ENCODE measurements at regions not wholly inside any gene's neighbourhood (a gene's known extent, or its start where the extent isn't known, plus 50 kb on each side); places are given as distances from the start of the nearest gene placed in this dataset.
"Not testable (repeated sequence)": the region's sequence is repeated elsewhere in the genome, so short reads cannot be mapped to it uniquely, and the experiment has no call there.

GRCh38 chr12:116452975-116453374 lies 106.2 kb upstream of the MAP1LC3B2 start:
- not testable (repeated sequence) for H3K36me3 ChIP-seq (ENCODE audit: control insufficient read depth, insufficient read depth, low read length); H3K9me3 ChIP-seq (ENCODE audit: control insufficient read depth, low read length); H3K27me3 ChIP-seq (ENCODE audit: control insufficient read depth, insufficient read depth, low read length); H3K9ac ChIP-seq (ENCODE audit: low read length); H3K4me3 ChIP-seq (ENCODE audit: low read length)
- peaks cover 25% of the 10 kb centered on the region for H3K4me1 ChIP-seq (ENCODE audit: control insufficient read depth, insufficient read depth, low read length)

- no peak overlapping the region for H3K9ac ChIP-seq (ENCODE audit: low read length)
- H3K27me3 ChIP-seq (ENCODE audit: control insufficient read depth, insufficient read depth, low read length) = peaks cover 8% of the 10 kb centered on the region
- H3K9me3 ChIP-seq (ENCODE audit: control insufficient read depth, low read length) = no peaks in the 10 kb centered on the region
Observed at GRCh38 chr12:116453631-116454030, 105.5 kb upstream of the MAP1LC3B2 start.

GRCh38 chr12:116454076-116454475 lies 105.1 kb upstream of the MAP1LC3B2 start:
- Histone ChIP-seq H3K27me3 (ENCODE audit: control insufficient read depth, insufficient read depth, low read length) (peaks cover 8% of the 10 kb centered on the region), H3K4me3 (ENCODE audit: low read length) (no peak overlapping the region), H3K9me3 (ENCODE audit: control insufficient read depth, low read length) (no peaks in the 10 kb centered on the region), H3K9ac (ENCODE audit: low read length) (no peak overlapping the region), H3K4me1 (ENCODE audit: control insufficient read depth, insufficient read depth, low read length) (peaks cover 25% of the 10 kb centered on the region), H3K36me3 (ENCODE audit: control insufficient read depth, insufficient read depth, low read length) (no peaks in the 10 kb centered on the region)

More at GRCh38 chr12:116453631-116454030, 105.5 kb upstream of the MAP1LC3B2 start:
- Histone ChIP-seq H3K36me3 (ENCODE audit: control insufficient read depth, insufficient read depth, low read length) (no peaks in the 10 kb centered on the region), H3K4me1 (ENCODE audit: control insufficient read depth, insufficient read depth, low read length) (peaks cover 25% of the 10 kb centered on the region), H3K4me3 (ENCODE audit: low read length) (no peak overlapping the region)

- H3K9ac ChIP-seq (ENCODE audit: low read length) = no peak overlapping the region
Observed at GRCh38 chr12:116454950-116455447, 104.2 kb upstream of the MAP1LC3B2 start.

GRCh38 chr12:116455540-116456329 lies 103.4 kb upstream of the MAP1LC3B2 start:
- H3K4me3 ChIP-seq (ENCODE audit: low read length) = no peak overlapping the region

More at GRCh38 chr12:116454950-116455447, 104.2 kb upstream of the MAP1LC3B2 start:
- Histone ChIP-seq H3K36me3 (ENCODE audit: control insufficient read depth, insufficient read depth, low read length) (no peaks in the 10 kb centered on the region), H3K9me3 (ENCODE audit: control insufficient read depth, low read length) (no peaks in the 10 kb centered on the region), H3K4me3 (ENCODE audit: low read length) (no peak overlapping the region), H3K27me3 (ENCODE audit: control insufficient read depth, insufficient read depth, low read length) (peaks cover 8% of the 10 kb centered on the region), H3K4me1 (ENCODE audit: control insufficient read depth, insufficient read depth, low read length) (peaks cover 25% of the 10 kb centered on the region)

GRCh38 chr12:116456330-116457082 lies 102.7 kb upstream of the MAP1LC3B2 start:
- Histone ChIP-seq H3K9ac (ENCODE audit: low read length) (no peak overlapping the region), H3K4me3 (ENCODE audit: low read length) (no peak overlapping the region), H3K27me3 (ENCODE audit: control insufficient read depth, insufficient read depth, low read length) (peaks cover 8% of the 10 kb centered on the region), H3K36me3 (ENCODE audit: control insufficient read depth, insufficient read depth, low read length) (no peaks in the 10 kb centered on the region), H3K4me1 (ENCODE audit: control insufficient read depth, insufficient read depth, low read length) (peaks cover 25% of the 10 kb centered on the region), H3K9me3 (ENCODE audit: control insufficient read depth, low read length) (no peaks in the 10 kb centered on the region)

More at GRCh38 chr12:116455540-116456329, 103.4 kb upstream of the MAP1LC3B2 start:
- H3K27me3 ChIP-seq (ENCODE audit: control insufficient read depth, insufficient read depth, low read length) = peaks cover 8% of the 10 kb centered on the region
- H3K9me3 ChIP-seq (ENCODE audit: control insufficient read depth, low read length) = no peaks in the 10 kb centered on the region
- H3K4me1 ChIP-seq (ENCODE audit: control insufficient read depth, insufficient read depth, low read length) = peaks cover 25% of the 10 kb centered on the region
- H3K9ac ChIP-seq (ENCODE audit: low read length) = no peak overlapping the region
- H3K36me3 ChIP-seq (ENCODE audit: control insufficient read depth, insufficient read depth, low read length) = no peaks in the 10 kb centered on the region

- Histone ChIP-seq H3K4me3 (ENCODE audit: low read length) (no peak overlapping the region), H3K4me1 (ENCODE audit: control insufficient read depth, insufficient read depth, low read length) (peaks cover 25% of the 10 kb centered on the region), H3K9ac (ENCODE audit: low read length) (no peak overlapping the region), H3K27me3 (ENCODE audit: control insufficient read depth, insufficient read depth, low read length) (peaks cover 8% of the 10 kb centered on the region), H3K36me3 (ENCODE audit: control insufficient read depth, insufficient read depth, low read length) (no peaks in the 10 kb centered on the region), H3K9me3 (ENCODE audit: control insufficient read depth, low read length) (no peaks in the 10 kb centered on the region)
Observed at GRCh38 chr12:116458492-116458891, 100.7 kb upstream of the MAP1LC3B2 start.

- no peak overlapping the region for H3K4me3 ChIP-seq (ENCODE audit: low read length)
- no peaks in the 10 kb centered on the region for H3K36me3 ChIP-seq (ENCODE audit: control insufficient read depth, insufficient read depth, low read length)
- H3K9me3 ChIP-seq (ENCODE audit: control insufficient read depth, low read length) = no peaks in the 10 kb centered on the region
- H3K4me1 ChIP-seq (ENCODE audit: control insufficient read depth, insufficient read depth, low read length) = peaks cover 25% of the 10 kb centered on the region
- no peak overlapping the region for H3K9ac ChIP-seq (ENCODE audit: low read length)
- peaks cover 8% of the 10 kb centered on the region for H3K27me3 ChIP-seq (ENCODE audit: control insufficient read depth, insufficient read depth, low read length)
Observed at GRCh38 chr12:116459011-116459875, 99.9 kb upstream of the MAP1LC3B2 start.

GRCh38 chr12:116459916-116460663 lies 99.1 kb upstream of the MAP1LC3B2 start:
- H3K4me1 ChIP-seq (ENCODE audit: control insufficient read depth, insufficient read depth, low read length) = peaks cover 19% of the 10 kb centered on the region
- peaks cover 4% of the 10 kb centered on the region for H3K27me3 ChIP-seq (ENCODE audit: control insufficient read depth, insufficient read depth, low read length)
- H3K4me3 ChIP-seq (ENCODE audit: low read length) = no peak overlapping the region
- no peaks in the 10 kb centered on the region for H3K36me3 ChIP-seq (ENCODE audit: control insufficient read depth, insufficient read depth, low read length)
- no peaks in the 10 kb centered on the region for H3K9me3 ChIP-seq (ENCODE audit: control insufficient read depth, low read length)
- no peak overlapping the region for H3K9ac ChIP-seq (ENCODE audit: low read length)

- H3K4me1 ChIP-seq (ENCODE audit: control insufficient read depth, insufficient read depth, low read length) = peaks cover 13% of the 10 kb centered on the region
- no peaks in the 10 kb centered on the region for H3K27me3 ChIP-seq (ENCODE audit: control insufficient read depth, insufficient read depth, low read length)
- no peak overlapping the region for H3K9ac ChIP-seq (ENCODE audit: low read length)
- no peak overlapping the region for H3K4me3 ChIP-seq (ENCODE audit: low read length)
- no peaks in the 10 kb centered on the region for H3K9me3 ChIP-seq (ENCODE audit: control insufficient read depth, low read length)
- no peaks in the 10 kb centered on the region for H3K36me3 ChIP-seq (ENCODE audit: control insufficient read depth, insufficient read depth, low read length)
Observed at GRCh38 chr12:116461060-116461459, 98.1 kb upstream of the MAP1LC3B2 start.

GRCh38 chr12:116463366-116463765 lies 95.8 kb upstream of the MAP1LC3B2 start:
- Histone ChIP-seq H3K9me3 (ENCODE audit: control insufficient read depth, low read length) (no peaks in the 10 kb centered on the region), H3K4me3 (ENCODE audit: low read length) (no peak overlapping the region), H3K36me3 (ENCODE audit: control insufficient read depth, insufficient read depth, low read length) (no peaks in the 10 kb centered on the region), H3K27me3 (ENCODE audit: control insufficient read depth, insufficient read depth, low read length) (no peaks in the 10 kb centered on the region), H3K9ac (ENCODE audit: low read length) (no peak overlapping the region), H3K4me1 (ENCODE audit: control insufficient read depth, insufficient read depth, low read length) (no peaks in the 10 kb centered on the region)
